Neural cell (in vitro differentiated cells): ENCODE measurements at regions not wholly inside any gene's neighbourhood (a gene's known extent, or its start where the extent isn't known, plus 50 kb on each side); places are given as distances from the start of the nearest gene placed in this dataset.

ENCODE experiments used
- H2AFZ ChIP-seq: fragments of 200-600, 300-800 bp; sonication (generic), shearing (Covaris generic); 2 replicates; pipeline ENCODE4 v1.6.0; 2014; ENCODE audit warnings: low read depth, mild to moderate bottlenecking, antibody characterized with exemption, low read length, moderate library complexity
- H3F3A ChIP-seq: fragments of 200-600 bp; shearing (Covaris generic); 2 replicates; pipeline ENCODE4 v1.6.1; 2016; ENCODE audit warnings: mild to moderate bottlenecking, moderate library complexity, mixed read lengths, antibody characterized with exemption, low read length; ENCODE audit not compliant: insufficient read depth, poor library complexity, severe bottlenecking
- H3K27ac ChIP-seq: fragments of 200-600, 300-800 bp; sonication (generic), shearing (Covaris generic); 2 replicates; pipeline ENCODE4 v1.5.1; 2014; ENCODE audit warnings: mild to moderate bottlenecking, low read length, moderate library complexity
- H3K27me3 ChIP-seq: fragments of 300-800, 200-600 bp; sonication (generic), shearing (Covaris generic); 2 replicates; pipeline ENCODE4 v1.6.0; 2014; ENCODE audit warnings: mild to moderate bottlenecking, low read depth, low read length, moderate library complexity; ENCODE audit not compliant: insufficient read depth
- H3K36me3 ChIP-seq: fragments of 300-800, 200-600 bp; sonication (generic), shearing (Covaris generic); 2 replicates; pipeline ENCODE4 v1.5.1; 2014; ENCODE audit warnings: mild to moderate bottlenecking, antibody characterized with exemption, low read length, moderate library complexity; ENCODE audit not compliant: insufficient read depth
- H3K4me2 ChIP-seq: fragments of 300-800, 200-600 bp; sonication (generic), shearing (Covaris generic); 2 replicates; pipeline ENCODE4 v1.6.0; 2014; ENCODE audit warnings: mild to moderate bottlenecking, low read length
- H3K4me3 ChIP-seq: fragments of 300-800, 200-600 bp; sonication (generic), shearing (Covaris generic); 2 replicates; pipeline ENCODE4 v1.5.1; 2014; ENCODE audit warnings: mild to moderate bottlenecking, low read length, moderate library complexity
- H3K79me2 ChIP-seq: fragments of 200-600 bp; shearing (Covaris generic); replicated peaks from 2 replicates; pipeline ENCODE4 v1.6.0; 2014; ENCODE audit warnings: mild to moderate bottlenecking, low read length, moderate library complexity; ENCODE audit not compliant: insufficient read depth
- H3K9ac ChIP-seq: fragments of 300-800, 200-600 bp; sonication (generic), shearing (Covaris generic); 2 replicates; pipeline ENCODE4 v1.6.1; 2016; ENCODE audit warnings: mild to moderate bottlenecking, low read length, mixed read lengths
- H3K9me2 ChIP-seq: fragments of 200-600 bp; shearing (Covaris generic); 2 replicates; pipeline ENCODE4 v1.6.1; 2016; ENCODE audit warnings: mild to moderate bottlenecking, low read length, mixed read lengths; ENCODE audit not compliant: insufficient read depth
- H3K9me3 ChIP-seq: fragments of 200-600, 300-800 bp; sonication (generic), shearing (Covaris generic); 2 replicates; pipeline ENCODE4 v1.6.1; 2016; ENCODE audit warnings: mild to moderate bottlenecking, mixed run types, low read length, moderate library complexity, mixed read lengths
- H4K20me1 ChIP-seq: fragments of 200-600 bp; shearing (Covaris generic); 2 replicates; pipeline ENCODE4 v1.6.1; 2016; ENCODE audit warnings: mild to moderate bottlenecking, mixed run types; ENCODE audit not compliant: insufficient read depth
- EP300 ChIP-seq: fragments of 450-650 bp; conservative IDR thresholded peaks from 2 replicates; pipeline ENCODE4 v1.6.1; 2014; ENCODE audit warnings: antibody characterized with exemption, mild to moderate bottlenecking, moderate library complexity; ENCODE audit not compliant: poor library complexity, severe bottlenecking
- EZH2 ChIP-seq: fragments of 200-600, 300-800 bp; shearing (Covaris generic), sonication (generic); IDR thresholded peaks from 2 replicates; pipeline ENCODE4 v1.6.1; 2014; ENCODE audit warnings: antibody characterized with exemption, low read length, borderline replicate concordance, mild to moderate bottlenecking; ENCODE audit not compliant: insufficient read depth, poor library complexity, severe bottlenecking
- MXI1 ChIP-seq: fragments of 450-650 bp; conservative IDR thresholded peaks from 2 replicates; pipeline ENCODE4 v1.6.1; 2014; ENCODE audit warnings: antibody characterized with exemption, mild to moderate bottlenecking; ENCODE audit not compliant: poor library complexity, severe bottlenecking
- POLR2AphosphoS5 ChIP-seq: IDR thresholded peaks from 2 replicates; pipeline ENCODE4 v1.6.1; 2012
- RAD21 ChIP-seq: fragments of 450-650 bp; conservative IDR thresholded peaks from 2 replicates; pipeline ENCODE4 v1.6.1; 2014; ENCODE audit warnings: antibody characterized with exemption, mild to moderate bottlenecking, moderate library complexity
- SMC3 ChIP-seq: fragments of 450-650 bp; conservative IDR thresholded peaks from 2 replicates; pipeline ENCODE4 v1.6.1; 2014; ENCODE audit warnings: antibody characterized with exemption, mild to moderate bottlenecking, moderate library complexity; ENCODE audit not compliant: poor library complexity
- TAF1 ChIP-seq: IDR thresholded peaks from 2 replicates; pipeline ENCODE4 v1.6.1; 2012; ENCODE audit warnings: low read depth
- TF ChIP-seq, protein P1 (sequence below): fragments of 450-650 bp; IDR thresholded peaks from 2 replicates; pipeline ENCODE4 v1.5.1; 2014; ENCODE audit warnings: antibody characterized with exemption, mild to moderate bottlenecking, moderate library complexity; ENCODE audit not compliant: poor library complexity, severe bottlenecking
- TF ChIP-seq, protein P2 (sequence below): IDR thresholded peaks from 2 replicates; pipeline ENCODE4 v1.6.1; 2012; ENCODE audit warnings: borderline replicate concordance

DNA sequence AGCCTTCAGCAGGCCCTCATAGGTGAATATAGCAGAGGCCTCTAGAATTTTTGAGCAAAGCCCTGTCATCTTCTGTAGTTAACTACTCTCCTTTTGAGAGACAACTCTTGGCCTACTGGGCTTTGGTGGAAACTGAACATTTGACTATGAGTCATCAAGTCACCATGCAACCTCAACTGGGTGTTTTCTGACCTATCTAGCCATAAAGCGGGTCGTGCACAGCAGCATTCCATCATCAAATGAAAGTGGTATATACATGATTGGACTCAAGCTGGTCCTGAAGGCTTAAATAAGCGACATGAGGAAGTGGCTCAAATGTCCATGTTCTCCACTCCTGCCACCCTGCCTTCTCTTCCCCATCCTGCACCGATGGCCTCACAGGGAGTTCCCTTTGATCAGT is 1115.5 kb downstream of the TAF11L14 start:
- H3K9ac ChIP-seq = no peak overlapping the region
- H3K9me2 ChIP-seq = no peaks in the 10 kb centered on the region
- no peaks in the 10 kb centered on the region for H3K36me3 ChIP-seq
- H3K4me2 ChIP-seq = no peak overlapping the region
- no peak overlapping the region for H2AFZ ChIP-seq
- no peaks in the 10 kb centered on the region for H3K79me2 ChIP-seq
- no peak overlapping the region for H3K27ac ChIP-seq
- no peak overlapping the region for H3K4me3 ChIP-seq
- no peaks in the 10 kb centered on the region for H4K20me1 ChIP-seq
- no peaks in the 10 kb centered on the region for H3K27me3 ChIP-seq
- H3F3A ChIP-seq = no peaks in the 10 kb centered on the region
- TF ChIP-seq, protein P1, sequence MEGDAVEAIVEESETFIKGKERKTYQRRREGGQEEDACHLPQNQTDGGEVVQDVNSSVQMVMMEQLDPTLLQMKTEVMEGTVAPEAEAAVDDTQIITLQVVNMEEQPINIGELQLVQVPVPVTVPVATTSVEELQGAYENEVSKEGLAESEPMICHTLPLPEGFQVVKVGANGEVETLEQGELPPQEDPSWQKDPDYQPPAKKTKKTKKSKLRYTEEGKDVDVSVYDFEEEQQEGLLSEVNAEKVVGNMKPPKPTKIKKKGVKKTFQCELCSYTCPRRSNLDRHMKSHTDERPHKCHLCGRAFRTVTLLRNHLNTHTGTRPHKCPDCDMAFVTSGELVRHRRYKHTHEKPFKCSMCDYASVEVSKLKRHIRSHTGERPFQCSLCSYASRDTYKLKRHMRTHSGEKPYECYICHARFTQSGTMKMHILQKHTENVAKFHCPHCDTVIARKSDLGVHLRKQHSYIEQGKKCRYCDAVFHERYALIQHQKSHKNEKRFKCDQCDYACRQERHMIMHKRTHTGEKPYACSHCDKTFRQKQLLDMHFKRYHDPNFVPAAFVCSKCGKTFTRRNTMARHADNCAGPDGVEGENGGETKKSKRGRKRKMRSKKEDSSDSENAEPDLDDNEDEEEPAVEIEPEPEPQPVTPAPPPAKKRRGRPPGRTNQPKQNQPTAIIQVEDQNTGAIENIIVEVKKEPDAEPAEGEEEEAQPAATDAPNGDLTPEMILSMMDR = no peak
- TF ChIP-seq MXI1 (no peak), EP300 (no peak), SMC3 (no peak), RAD21 (no peak), EZH2 (no peak), POLR2AphosphoS5 (no peak)
- TF ChIP-seq, protein P2, sequence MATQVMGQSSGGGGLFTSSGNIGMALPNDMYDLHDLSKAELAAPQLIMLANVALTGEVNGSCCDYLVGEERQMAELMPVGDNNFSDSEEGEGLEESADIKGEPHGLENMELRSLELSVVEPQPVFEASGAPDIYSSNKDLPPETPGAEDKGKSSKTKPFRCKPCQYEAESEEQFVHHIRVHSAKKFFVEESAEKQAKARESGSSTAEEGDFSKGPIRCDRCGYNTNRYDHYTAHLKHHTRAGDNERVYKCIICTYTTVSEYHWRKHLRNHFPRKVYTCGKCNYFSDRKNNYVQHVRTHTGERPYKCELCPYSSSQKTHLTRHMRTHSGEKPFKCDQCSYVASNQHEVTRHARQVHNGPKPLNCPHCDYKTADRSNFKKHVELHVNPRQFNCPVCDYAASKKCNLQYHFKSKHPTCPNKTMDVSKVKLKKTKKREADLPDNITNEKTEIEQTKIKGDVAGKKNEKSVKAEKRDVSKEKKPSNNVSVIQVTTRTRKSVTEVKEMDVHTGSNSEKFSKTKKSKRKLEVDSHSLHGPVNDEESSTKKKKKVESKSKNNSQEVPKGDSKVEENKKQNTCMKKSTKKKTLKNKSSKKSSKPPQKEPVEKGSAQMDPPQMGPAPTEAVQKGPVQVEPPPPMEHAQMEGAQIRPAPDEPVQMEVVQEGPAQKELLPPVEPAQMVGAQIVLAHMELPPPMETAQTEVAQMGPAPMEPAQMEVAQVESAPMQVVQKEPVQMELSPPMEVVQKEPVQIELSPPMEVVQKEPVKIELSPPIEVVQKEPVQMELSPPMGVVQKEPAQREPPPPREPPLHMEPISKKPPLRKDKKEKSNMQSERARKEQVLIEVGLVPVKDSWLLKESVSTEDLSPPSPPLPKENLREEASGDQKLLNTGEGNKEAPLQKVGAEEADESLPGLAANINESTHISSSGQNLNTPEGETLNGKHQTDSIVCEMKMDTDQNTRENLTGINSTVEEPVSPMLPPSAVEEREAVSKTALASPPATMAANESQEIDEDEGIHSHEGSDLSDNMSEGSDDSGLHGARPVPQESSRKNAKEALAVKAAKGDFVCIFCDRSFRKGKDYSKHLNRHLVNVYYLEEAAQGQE = no peak
- H3K9me3 ChIP-seq = no peaks in the 10 kb centered on the region

DNA sequence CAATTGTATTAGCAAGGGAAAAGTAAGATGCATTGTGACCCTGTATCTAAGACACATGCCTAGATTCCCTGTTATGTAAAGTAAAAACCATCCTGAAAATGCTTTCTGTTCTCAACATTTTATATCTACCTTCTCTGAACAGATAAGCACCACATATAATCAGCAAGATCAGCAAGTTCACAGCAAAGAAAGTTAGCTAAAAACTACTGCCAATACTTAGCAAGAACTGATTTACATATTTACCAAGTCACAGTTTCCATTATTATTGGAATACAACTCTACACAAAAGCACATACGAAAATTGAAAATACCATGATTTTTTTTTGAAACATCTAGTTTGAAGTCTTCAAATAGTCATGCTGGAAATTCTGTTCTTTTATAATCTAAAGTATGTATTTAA is 1118.1 kb downstream of the TAF11L14 start:
- no peaks in the 10 kb centered on the region for H4K20me1 ChIP-seq
- no peaks in the 10 kb centered on the region for H3K9me3 ChIP-seq
- no peaks in the 10 kb centered on the region for H3K36me3 ChIP-seq
- no peak overlapping the region for H3K4me2 ChIP-seq
- no peak overlapping the region for H3K4me3 ChIP-seq
- H3K27me3 ChIP-seq = no peaks in the 10 kb centered on the region
- H3K27ac ChIP-seq = no peak overlapping the region
- H3K9me2 ChIP-seq = no peaks in the 10 kb centered on the region
- no peak overlapping the region for H3K9ac ChIP-seq
- H3K79me2 ChIP-seq = no peaks in the 10 kb centered on the region
- H3F3A ChIP-seq = no peaks in the 10 kb centered on the region
- no peak overlapping the region for H2AFZ ChIP-seq
- TF ChIP-seq EZH2 (no peak), POLR2AphosphoS5 (no peak), SMC3 (no peak), MXI1 (no peak), EP300 (no peak), RAD21 (no peak), TAF1 (no peak)
- TF ChIP-seq, protein P1 = no peak
